Choroid plexus epithelial cell (primary cell): ENCODE measurements at regions not wholly inside any gene's neighbourhood (a gene's known extent, or its start where the extent isn't known, plus 50 kb on each side); places are given as distances from the start of the nearest gene placed in this dataset.

Experiments used
- DNase-seq: peaks from one replicate; pipeline ENCODE4 v3.0.0-alpha.2; 2010; ENCODE audit warnings: low read depth
- H3K4me3 ChIP-seq: 2 replicates; pipeline ENCODE4 v1.5.1; 2011; ENCODE audit warnings: low read depth, mild to moderate bottlenecking, control low read depth, low read length, moderate library complexity
- CTCF ChIP-seq: conservative IDR thresholded peaks from 2 replicates; pipeline ENCODE4 v1.5.1; 2011; ENCODE audit warnings: low read depth, mild to moderate bottlenecking, control low read depth, inconsistent platforms, low read length, moderate library complexity

GRCh38 chr4:153083447-153083947 is 120.7 kb upstream of the TRIM2 start:
- no peak overlapping the region for H3K4me3 ChIP-seq
- peak; percentile 76 for TF ChIP-seq CTCF
- peak; percentile 90 for DNase-seq

- no peak for DNase-seq
- H3K4me3 ChIP-seq = no peak overlapping the region
- TF ChIP-seq CTCF = no peak
Observed at GRCh38 chr4:153084224-153084979, 119.8 kb upstream of the TRIM2 start.

GRCh38 chr4:153084980-153085630 is 119.1 kb upstream of the TRIM2 start:
- peak; percentile 76 for DNase-seq
- peak; percentile 99 for TF ChIP-seq CTCF

GRCh38 chr4:153087671-153088194 is 116.5 kb upstream of the TRIM2 start:
- TF ChIP-seq CTCF = no peak
- no peak overlapping the region for H3K4me3 ChIP-seq
- no peak for DNase-seq

More at GRCh38 chr4:153084980-153085630, 119.1 kb upstream of the TRIM2 start:
- no peak overlapping the region for H3K4me3 ChIP-seq

- DNase-seq = no peak
- no peak overlapping the region for H3K4me3 ChIP-seq
- no peak for TF ChIP-seq CTCF
Observed at GRCh38 chr4:153089742-153090141, 114.5 kb upstream of the TRIM2 start.

- no peak overlapping the region for H3K4me3 ChIP-seq
- no peak for DNase-seq
- no peak for TF ChIP-seq CTCF
Observed at GRCh38 chr4:153090181-153090580, 114.1 kb upstream of the TRIM2 start.
